GM23338 (cell line): ENCODE measurements at regions not wholly inside any gene's neighbourhood (a gene's known extent, or its start where the extent isn't known, plus 50 kb on each side); places are given as distances from the start of the nearest gene placed in this dataset.

ENCODE experiments used
- ATAC-seq: fragments of 200-7000 bp; cut with Tn5 transposase; 3 replicates; pipeline ENCODE4 v1.9.1; 2020
- DNase-seq: peaks from one replicate; pipeline ENCODE4 v3.0.0-alpha.2; 2015; ENCODE audit warnings: low spot score
- H2AFZ ChIP-seq: fragments of 200-600 bp; sonication (generic); 2 replicates; pipeline ENCODE4 v1.8.0; 2016; ENCODE audit warnings: antibody characterized with exemption, mild to moderate bottlenecking, moderate library complexity
- H3F3A ChIP-seq: fragments of 200-600 bp; sonication (generic); replicated peaks from 2 replicates; pipeline ENCODE4 v1.8.0; 2017; ENCODE audit warnings: antibody characterized with exemption, mixed run types, low read depth
- H3K27ac ChIP-seq: fragments of 200-600 bp; sonication (generic); 2 replicates; pipeline ENCODE4 v1.6.1; 2016; ENCODE audit warnings: low read depth
- H3K27me3 ChIP-seq: fragments of 200-600 bp; sonication (generic); 2 replicates; pipeline ENCODE4 v1.8.0; 2016; ENCODE audit warnings: mild to moderate bottlenecking, mixed run types, moderate library complexity; ENCODE audit not compliant: insufficient read depth
- H3K36me3 ChIP-seq: fragments of 200-600 bp; sonication (generic); 2 replicates; pipeline ENCODE4 v1.8.0; 2016; ENCODE audit warnings: mild to moderate bottlenecking; ENCODE audit not compliant: insufficient read depth
- H3K4me1 ChIP-seq: fragments of 200-600 bp; sonication (generic); 2 replicates; pipeline ENCODE4 v1.8.0; 2016; ENCODE audit warnings: mild to moderate bottlenecking, moderate library complexity; ENCODE audit not compliant: insufficient read depth
- H3K4me2 ChIP-seq: fragments of 200-600 bp; sonication (generic); 2 replicates; pipeline ENCODE4 v1.7.1; 2017; ENCODE audit warnings: mixed run types
- H3K4me3 ChIP-seq: fragments of 200-600 bp; sonication (generic); 2 replicates; pipeline ENCODE4 v1.6.1; 2016; ENCODE audit warnings: mixed run types
- H3K79me2 ChIP-seq: fragments of 200-600 bp; sonication (generic); replicated peaks from 2 replicates; pipeline ENCODE4 v1.8.0; 2017; ENCODE audit warnings: mild to moderate bottlenecking; ENCODE audit not compliant: insufficient read depth
- H3K9me2 ChIP-seq: fragments of 200-600 bp; sonication (generic); 2 replicates; pipeline ENCODE4 v1.8.0; 2017; ENCODE audit not compliant: insufficient read depth
- H4K20me1 ChIP-seq: fragments of 200-600 bp; sonication (generic); replicated peaks from 2 replicates; pipeline ENCODE4 v1.8.0; 2017; ENCODE audit warnings: mild to moderate bottlenecking; ENCODE audit not compliant: insufficient read depth
- H3K27ac Mint-ChIP-seq: 2 replicates; pipeline ENCODE4 v1.8.0; 2020; ENCODE audit warnings: inconsistent platforms, mild to moderate bottlenecking, moderate library complexity, mixed read lengths
- H3K27me3 Mint-ChIP-seq: 3 replicates; pipeline ENCODE4 v1.8.0; 2022; ENCODE audit warnings: low read depth, mild to moderate bottlenecking, moderate library complexity, mixed read lengths, inconsistent platforms; ENCODE audit not compliant: insufficient read depth, poor library complexity
- H3K36me3 Mint-ChIP-seq: 3 replicates; pipeline ENCODE4 v1.8.0; 2021; ENCODE audit warnings: low read depth, mild to moderate bottlenecking, inconsistent platforms, moderate library complexity, mixed read lengths
- H3K4me1 Mint-ChIP-seq: 3 replicates; pipeline ENCODE4 v1.8.0; 2020; ENCODE audit warnings: mild to moderate bottlenecking, inconsistent platforms, mixed read lengths
- H3K4me3 Mint-ChIP-seq: 3 replicates; pipeline ENCODE4 v1.8.0; 2021; ENCODE audit warnings: moderate library complexity, mild to moderate bottlenecking, inconsistent platforms, mixed read lengths
- H3K9me3 Mint-ChIP-seq: 3 replicates; pipeline ENCODE4 v1.8.0; 2020; ENCODE audit warnings: moderate library complexity, mild to moderate bottlenecking, inconsistent platforms, mixed read lengths
- POLR2AphosphoS5 ChIP-seq: IDR thresholded peaks from 2 replicates; pipeline ENCODE4 v1.6.1; 2016; ENCODE audit warnings: antibody characterized with exemption, low read depth
- STAT1 ChIP-seq: IDR thresholded peaks from one replicate; pipeline ENCODE4 v1.6.1; 2016; ENCODE audit warnings: antibody characterized with exemption; ENCODE audit not compliant: unreplicated experiment
- ZNF331 ChIP-seq: fragments of 250-450 bp; sonication (Bioruptor Pico); IDR thresholded peaks from 2 replicates; pipeline ENCODE4 v1.5.0; 2020; ENCODE audit warnings: low read depth, mild to moderate bottlenecking, moderate library complexity
- TF ChIP-seq, protein P1 (sequence below): fragments of 250-450 bp; sonication (Bioruptor Pico); IDR thresholded peaks from 2 replicates; pipeline ENCODE4 v1.5.0; 2020; ENCODE audit warnings: mild to moderate bottlenecking, moderate library complexity
- TF ChIP-seq, protein P2 (sequence below), 2 experiments: fragments of 200-600 bp in 1 of 2; sonication (generic) in 1 of 2; conservative IDR thresholded peaks; 2 replicates each; pipeline versions ENCODE4 v1.5.1 to v1.6.1; 2016 to 2017; ENCODE audit warnings: antibody characterized with exemption in 2 of 2, low read depth in 2 of 2, mild to moderate bottlenecking in 2 of 2, moderate library complexity in 1 of 2

DNA sequence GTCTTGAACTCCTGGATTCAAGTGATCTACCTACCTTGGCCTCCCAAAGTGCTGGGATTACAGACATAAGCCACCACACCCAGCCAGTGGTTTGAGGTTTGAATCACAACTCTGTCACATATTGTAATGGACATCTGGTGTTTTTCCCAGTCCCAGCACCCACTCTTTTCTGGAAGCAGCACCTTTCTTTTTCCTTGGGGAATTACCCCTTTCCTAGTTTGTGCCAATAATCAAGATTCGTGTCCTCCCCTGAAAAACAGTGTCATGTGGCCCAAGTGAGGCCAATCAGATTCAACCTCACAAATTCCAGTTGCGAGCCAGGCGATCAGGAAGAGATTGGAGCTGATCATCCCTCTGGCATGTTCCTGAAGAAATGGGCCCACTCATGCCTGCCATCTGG is 71.7 kb upstream of the SGK1 start:
- Mint-ChIP-seq H3K4me1 (peaks cover 16% of the 10 kb centered on the region), H3K27ac (no peak overlapping the region), H3K27me3 (peaks cover 1% of the 10 kb centered on the region), H3K9me3 (no peaks in the 10 kb centered on the region), H3K4me3 (no peak overlapping the region), H3K36me3 (no peaks in the 10 kb centered on the region)
- Histone ChIP-seq H3K4me2 (no peak overlapping the region), H3K27me3 (no peaks in the 10 kb centered on the region), H3K4me1 (peaks cover 10% of the 10 kb centered on the region), H2AFZ (no peak overlapping the region), H3K36me3 (no peaks in the 10 kb centered on the region), H4K20me1 (no peaks in the 10 kb centered on the region), H3K9me2 (no peaks in the 10 kb centered on the region), H3K4me3 (no peak overlapping the region), H3K79me2 (no peaks in the 10 kb centered on the region), H3K27ac (no peak overlapping the region), H3F3A (no peaks in the 10 kb centered on the region)
- TF ChIP-seq, protein P1, sequence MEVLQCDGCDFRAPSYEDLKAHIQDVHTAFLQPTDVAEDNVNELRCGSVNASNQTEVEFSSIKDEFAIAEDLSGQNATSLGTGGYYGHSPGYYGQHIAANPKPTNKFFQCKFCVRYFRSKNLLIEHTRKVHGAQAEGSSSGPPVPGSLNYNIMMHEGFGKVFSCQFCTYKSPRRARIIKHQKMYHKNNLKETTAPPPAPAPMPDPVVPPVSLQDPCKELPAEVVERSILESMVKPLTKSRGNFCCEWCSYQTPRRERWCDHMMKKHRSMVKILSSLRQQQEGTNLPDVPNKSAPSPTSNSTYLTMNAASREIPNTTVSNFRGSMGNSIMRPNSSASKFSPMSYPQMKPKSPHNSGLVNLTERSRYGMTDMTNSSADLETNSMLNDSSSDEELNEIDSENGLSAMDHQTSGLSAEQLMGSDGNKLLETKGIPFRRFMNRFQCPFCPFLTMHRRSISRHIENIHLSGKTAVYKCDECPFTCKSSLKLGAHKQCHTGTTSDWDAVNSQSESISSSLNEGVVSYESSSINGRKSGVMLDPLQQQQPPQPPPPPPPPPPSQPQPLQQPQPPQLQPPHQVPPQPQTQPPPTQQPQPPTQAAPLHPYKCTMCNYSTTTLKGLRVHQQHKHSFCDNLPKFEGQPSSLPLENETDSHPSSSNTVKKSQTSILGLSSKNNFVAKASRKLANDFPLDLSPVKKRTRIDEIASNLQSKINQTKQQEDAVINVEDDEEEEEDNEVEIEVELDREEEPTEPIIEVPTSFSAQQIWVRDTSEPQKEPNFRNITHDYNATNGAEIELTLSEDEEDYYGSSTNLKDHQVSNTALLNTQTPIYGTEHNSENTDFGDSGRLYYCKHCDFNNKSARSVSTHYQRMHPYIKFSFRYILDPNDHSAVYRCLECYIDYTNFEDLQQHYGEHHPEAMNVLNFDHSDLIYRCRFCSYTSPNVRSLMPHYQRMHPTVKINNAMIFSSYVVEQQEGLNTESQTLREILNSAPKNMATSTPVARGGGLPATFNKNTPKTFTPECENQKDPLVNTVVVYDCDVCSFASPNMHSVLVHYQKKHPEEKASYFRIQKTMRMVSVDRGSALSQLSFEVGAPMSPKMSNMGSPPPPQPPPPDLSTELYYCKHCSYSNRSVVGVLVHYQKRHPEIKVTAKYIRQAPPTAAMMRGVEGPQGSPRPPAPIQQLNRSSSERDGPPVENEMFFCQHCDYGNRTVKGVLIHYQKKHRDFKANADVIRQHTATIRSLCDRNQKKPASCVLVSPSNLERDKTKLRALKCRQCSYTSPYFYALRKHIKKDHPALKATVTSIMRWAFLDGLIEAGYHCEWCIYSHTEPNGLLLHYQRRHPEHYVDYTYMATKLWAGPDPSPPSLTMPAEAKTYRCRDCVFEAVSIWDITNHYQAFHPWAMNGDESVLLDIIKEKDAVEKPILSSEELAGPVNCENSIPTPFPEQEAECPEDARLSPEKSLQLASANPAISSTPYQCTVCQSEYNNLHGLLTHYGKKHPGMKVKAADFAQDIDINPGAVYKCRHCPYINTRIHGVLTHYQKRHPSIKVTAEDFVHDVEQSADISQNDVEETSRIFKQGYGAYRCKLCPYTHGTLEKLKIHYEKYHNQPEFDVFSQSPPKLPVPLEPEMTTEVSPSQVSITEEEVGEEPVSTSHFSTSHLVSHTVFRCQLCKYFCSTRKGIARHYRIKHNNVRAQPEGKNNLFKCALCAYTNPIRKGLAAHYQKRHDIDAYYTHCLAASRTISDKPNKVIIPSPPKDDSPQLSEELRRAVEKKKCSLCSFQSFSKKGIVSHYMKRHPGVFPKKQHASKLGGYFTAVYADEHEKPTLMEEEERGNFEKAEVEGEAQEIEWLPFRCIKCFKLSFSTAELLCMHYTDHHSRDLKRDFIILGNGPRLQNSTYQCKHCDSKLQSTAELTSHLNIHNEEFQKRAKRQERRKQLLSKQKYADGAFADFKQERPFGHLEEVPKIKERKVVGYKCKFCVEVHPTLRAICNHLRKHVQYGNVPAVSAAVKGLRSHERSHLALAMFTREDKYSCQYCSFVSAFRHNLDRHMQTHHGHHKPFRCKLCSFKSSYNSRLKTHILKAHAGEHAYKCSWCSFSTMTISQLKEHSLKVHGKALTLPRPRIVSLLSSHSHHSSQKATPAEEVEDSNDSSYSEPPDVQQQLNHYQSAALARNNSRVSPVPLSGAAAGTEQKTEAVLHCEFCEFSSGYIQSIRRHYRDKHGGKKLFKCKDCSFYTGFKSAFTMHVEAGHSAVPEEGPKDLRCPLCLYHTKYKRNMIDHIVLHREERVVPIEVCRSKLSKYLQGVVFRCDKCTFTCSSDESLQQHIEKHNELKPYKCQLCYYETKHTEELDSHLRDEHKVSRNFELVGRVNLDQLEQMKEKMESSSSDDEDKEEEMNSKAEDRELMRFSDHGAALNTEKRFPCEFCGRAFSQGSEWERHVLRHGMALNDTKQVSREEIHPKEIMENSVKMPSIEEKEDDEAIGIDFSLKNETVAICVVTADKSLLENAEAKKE = no peak
- TF ChIP-seq POLR2AphosphoS5 = no peak
- TF ChIP-seq, protein P2, sequence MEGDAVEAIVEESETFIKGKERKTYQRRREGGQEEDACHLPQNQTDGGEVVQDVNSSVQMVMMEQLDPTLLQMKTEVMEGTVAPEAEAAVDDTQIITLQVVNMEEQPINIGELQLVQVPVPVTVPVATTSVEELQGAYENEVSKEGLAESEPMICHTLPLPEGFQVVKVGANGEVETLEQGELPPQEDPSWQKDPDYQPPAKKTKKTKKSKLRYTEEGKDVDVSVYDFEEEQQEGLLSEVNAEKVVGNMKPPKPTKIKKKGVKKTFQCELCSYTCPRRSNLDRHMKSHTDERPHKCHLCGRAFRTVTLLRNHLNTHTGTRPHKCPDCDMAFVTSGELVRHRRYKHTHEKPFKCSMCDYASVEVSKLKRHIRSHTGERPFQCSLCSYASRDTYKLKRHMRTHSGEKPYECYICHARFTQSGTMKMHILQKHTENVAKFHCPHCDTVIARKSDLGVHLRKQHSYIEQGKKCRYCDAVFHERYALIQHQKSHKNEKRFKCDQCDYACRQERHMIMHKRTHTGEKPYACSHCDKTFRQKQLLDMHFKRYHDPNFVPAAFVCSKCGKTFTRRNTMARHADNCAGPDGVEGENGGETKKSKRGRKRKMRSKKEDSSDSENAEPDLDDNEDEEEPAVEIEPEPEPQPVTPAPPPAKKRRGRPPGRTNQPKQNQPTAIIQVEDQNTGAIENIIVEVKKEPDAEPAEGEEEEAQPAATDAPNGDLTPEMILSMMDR (conservative IDR thresholded peaks at IDR 0.05; ENCODE audit: low read depth in 2 of 2) = no peak
- no peak for DNase-seq
- no peak for ATAC-seq

DNA sequence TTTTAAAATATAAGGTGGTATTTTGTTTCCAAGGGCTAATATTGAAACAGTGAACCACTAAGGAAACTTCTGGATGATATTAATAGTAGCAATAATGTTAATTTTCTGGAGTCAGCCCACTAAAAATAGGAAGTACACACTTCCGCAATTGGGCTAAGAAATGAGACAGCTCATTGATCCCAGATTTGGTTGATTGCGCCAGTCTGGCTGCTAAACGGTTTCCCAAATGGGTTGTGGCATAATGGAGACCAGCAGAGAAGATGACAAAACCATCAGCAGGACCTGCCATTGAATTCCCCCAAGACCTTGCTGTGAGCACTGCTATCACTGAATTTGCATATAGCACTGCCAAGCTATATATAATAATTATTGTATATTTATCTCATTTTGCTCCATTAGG is 71.2 kb upstream of the SGK1 start:
- no peak overlapping the region for H3K4me2 ChIP-seq
- H3K4me3 Mint-ChIP-seq = no peak overlapping the region
- H3K4me1 Mint-ChIP-seq = peaks cover 16% of the 10 kb centered on the region
- TF ChIP-seq STAT1 (no peak), ZNF331 (CRISPR knock-in tag) (no peak)
- TF ChIP-seq, protein P1 = no peak

More for the DNA sequence above, 71.2 kb upstream of the SGK1 start:
- Histone ChIP-seq H3K9me2 (no peaks in the 10 kb centered on the region), H3K27me3 (no peaks in the 10 kb centered on the region), H3K27ac (no peak overlapping the region), H3K79me2 (no peaks in the 10 kb centered on the region), H3K36me3 (no peaks in the 10 kb centered on the region), H2AFZ (no peak overlapping the region), H4K20me1 (no peaks in the 10 kb centered on the region), H3K4me3 (no peak overlapping the region), H3K4me1 (peaks cover 10% of the 10 kb centered on the region), H3F3A (no peaks in the 10 kb centered on the region)
- Mint-ChIP-seq H3K27me3 (no peaks in the 10 kb centered on the region), H3K36me3 (no peaks in the 10 kb centered on the region), H3K27ac (no peak overlapping the region), H3K9me3 (no peaks in the 10 kb centered on the region)
- ATAC-seq (no peak), DNase-seq (no peak)
